ENCODE measurements at regions not wholly inside any gene's neighbourhood (a gene's known extent, or its start where the extent isn't known, plus 50 kb on each side); places are given as distances from the start of the nearest gene placed in this dataset.

GRCh38 chr10:61183967-61184366 lies 240.0 kb upstream of the RHOBTB1 start:
- Histone ChIP-seq H3K27me3 (no peaks in the 10 kb centered on the region), H3K36me3 (no peaks in the 10 kb centered on the region), H3K27ac (no peak overlapping the region), H3K4me1 (no peaks in the 10 kb centered on the region), H3K9me3 (no peaks in the 10 kb centered on the region), H3K4me3 (no peak overlapping the region)
- intact Hi-C loops (cut with DNase I), result no loop called here
- no peak for DNase-seq (ENCODE audit: extremely low spot score in 2 of 2)
- no peak for TF ChIP-seq POLR2AphosphoS5 (IDR thresholded peaks at IDR 0.05; ENCODE audit: insufficient read depth in 1 of 2, low read depth in 1 of 2)

GRCh38 chr10:61181832-61182231 lies 237.8 kb upstream of the RHOBTB1 start:
- Histone ChIP-seq H3K36me3 (no peaks in the 10 kb centered on the region), H3K4me1 (peaks cover 3% of the 10 kb centered on the region), H3K4me3 (no peak overlapping the region), H3K9me3 (no peaks in the 10 kb centered on the region), H3K27me3 (no peaks in the 10 kb centered on the region), H3K27ac (no peak overlapping the region)
- DNase-seq (ENCODE audit: extremely low spot score in 2 of 2), result no peak
- no peak for TF ChIP-seq CTCF (IDR thresholded peaks at IDR 0.05)
- TF ChIP-seq POLR2A (IDR thresholded peaks at IDR 0.05), result no peak
- no peak for TF ChIP-seq POLR2AphosphoS5 (IDR thresholded peaks at IDR 0.05; ENCODE audit: insufficient read depth in 1 of 2, low read depth in 1 of 2)
- intact Hi-C loops (cut with DNase I), result no loop called here

- TF ChIP-seq POLR2AphosphoS5 (IDR thresholded peaks at IDR 0.05; ENCODE audit: insufficient read depth in 1 of 2, low read depth in 1 of 2) (no peak), CTCF (IDR thresholded peaks at IDR 0.05) (no peak), POLR2A (IDR thresholded peaks at IDR 0.05) (no peak)
These were observed 235.8 kb upstream of the RHOBTB1 start for GRCh38 chr10:61179771-61180170.

GRCh38 chr10:61176424-61176823 lies 232.4 kb upstream of the RHOBTB1 start:
- peak overlapping the region; percentile 49 for H3K27ac ChIP-seq
- H3K4me3 ChIP-seq, result no peak overlapping the region
- intact Hi-C loops (cut with DNase I), result no loop called here
- no peaks in the 10 kb centered on the region for H3K27me3 ChIP-seq
- peaks cover 15% of the 10 kb centered on the region for H3K4me1 ChIP-seq
- H3K36me3 ChIP-seq, result no peaks in the 10 kb centered on the region
- TF ChIP-seq POLR2A (IDR thresholded peaks at IDR 0.05) (no peak), CTCF (IDR thresholded peaks at IDR 0.05) (no peak), POLR2AphosphoS5 (IDR thresholded peaks at IDR 0.05; ENCODE audit: insufficient read depth in 1 of 2, low read depth in 1 of 2) (no peak)
- DNase-seq (ENCODE audit: extremely low spot score in 2 of 2), result no peak
- no peaks in the 10 kb centered on the region for H3K9me3 ChIP-seq

More at GRCh38 chr10:61179771-61180170, 235.8 kb upstream of the RHOBTB1 start:
- no peaks in the 10 kb centered on the region for H3K36me3 ChIP-seq
- H3K27me3 ChIP-seq, result no peaks in the 10 kb centered on the region
- intact Hi-C loops (cut with DNase I), result no loop called here
- H3K27ac ChIP-seq, result no peak overlapping the region
- no peak for DNase-seq (ENCODE audit: extremely low spot score in 2 of 2)
- no peaks in the 10 kb centered on the region for H3K9me3 ChIP-seq
- H3K4me1 ChIP-seq, result peaks cover 15% of the 10 kb centered on the region
- no peak overlapping the region for H3K4me3 ChIP-seq

GRCh38 chr10:61175316-61175715 lies 231.3 kb upstream of the RHOBTB1 start:
- no peaks in the 10 kb centered on the region for H3K9me3 ChIP-seq
- no peak for TF ChIP-seq CTCF (IDR thresholded peaks at IDR 0.05)
- TF ChIP-seq POLR2AphosphoS5 (IDR thresholded peaks at IDR 0.05; ENCODE audit: insufficient read depth in 1 of 2, low read depth in 1 of 2), result no peak
- TF ChIP-seq POLR2A (IDR thresholded peaks at IDR 0.05), result no peak
- H3K4me3 ChIP-seq, result no peak overlapping the region
- H3K4me1 ChIP-seq, result peaks cover 15% of the 10 kb centered on the region
- H3K36me3 ChIP-seq, result no peaks in the 10 kb centered on the region
- no peak for DNase-seq (ENCODE audit: extremely low spot score in 2 of 2)
- H3K27ac ChIP-seq, result peak overlapping the region; percentile 17
- intact Hi-C loops (cut with DNase I), result no loop called here
- H3K27me3 ChIP-seq, result no peaks in the 10 kb centered on the region

Measured in vagina (tissue), 2 donors.